ENCODE measurements at regions not wholly inside any gene's neighbourhood (a gene's known extent, or its start where the extent isn't known, plus 50 kb on each side); places are given as distances from the start of the nearest gene placed in this dataset.

- no peaks in the 10 kb centered on the region for H3K27me3 ChIP-seq
- H3K9me3 ChIP-seq, result no peaks in the 10 kb centered on the region
- H3K36me3 ChIP-seq, result no peaks in the 10 kb centered on the region
- no peak overlapping the region for H3K27ac ChIP-seq
- peak in 1 of 3 donors; percentile 44 for DNase-seq
- no peak overlapping the region for H3K4me3 ChIP-seq
- TF ChIP-seq POLR2A (IDR thresholded peaks at IDR 0.05) (no peak), CTCF (IDR thresholded peaks at IDR 0.05) (no peak)
- H3K4me1 ChIP-seq, result no peaks in the 10 kb centered on the region
Observed at GRCh38 chr2:77604953-77605929, 83.1 kb upstream of the LRRTM4 start.

DNA sequence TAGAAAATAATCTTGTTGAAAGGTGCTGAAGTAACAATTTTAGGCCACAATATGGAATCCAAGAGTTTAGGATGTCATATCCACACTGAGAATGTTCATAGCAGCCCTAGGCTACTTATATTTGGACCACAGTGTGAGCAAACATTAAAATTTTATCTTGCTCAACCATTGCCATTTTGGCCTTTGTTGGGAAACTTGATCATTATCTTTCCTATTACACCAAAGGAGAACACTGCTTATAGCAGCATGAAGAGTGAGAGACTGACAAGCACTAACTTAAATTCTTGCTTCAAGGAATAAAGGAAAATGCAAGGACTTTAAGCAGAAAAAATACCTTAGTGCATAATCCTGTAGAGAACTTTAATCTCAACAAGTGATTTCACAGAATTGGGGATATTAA, 86.3 kb upstream of the LRRTM4 start:
- H3K36me3 ChIP-seq, result no peaks in the 10 kb centered on the region
- no peaks in the 10 kb centered on the region for H3K4me1 ChIP-seq
- no peak overlapping the region for H3K4me3 ChIP-seq
- H3K27ac ChIP-seq, result no peak overlapping the region
- no peak for TF ChIP-seq POLR2A (IDR thresholded peaks at IDR 0.05)
- TF ChIP-seq CTCF (IDR thresholded peaks at IDR 0.05), result no peak
- no peaks in the 10 kb centered on the region for H3K9me3 ChIP-seq
- DNase-seq, result no peak
- no peaks in the 10 kb centered on the region for H3K27me3 ChIP-seq

GRCh38 chr2:77629539-77629938, 107.4 kb upstream of the LRRTM4 start:
- TF ChIP-seq POLR2A (IDR thresholded peaks at IDR 0.05) (no peak), CTCF (IDR thresholded peaks at IDR 0.05) (no peak)
- Histone ChIP-seq H3K27ac (no peak overlapping the region), H3K9me3 (no peaks in the 10 kb centered on the region)

DNA sequence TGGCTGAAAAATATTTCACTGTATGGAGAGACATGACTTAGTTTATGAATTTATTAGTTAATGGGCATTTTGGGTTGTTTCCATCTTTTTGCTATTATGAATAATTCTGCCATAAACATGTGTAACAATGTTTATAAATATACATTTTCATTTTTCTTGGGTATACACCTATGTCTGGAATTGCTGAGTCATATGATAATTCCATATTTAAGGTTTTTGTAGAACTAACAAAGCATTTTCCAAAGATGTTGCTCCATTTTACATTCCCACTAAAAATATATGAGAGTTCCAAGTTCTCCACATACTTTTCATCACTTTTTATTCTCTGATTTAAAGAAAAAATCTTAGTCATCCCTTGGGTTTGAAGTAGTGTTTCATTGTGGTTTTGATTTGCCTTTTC, 108.8 kb upstream of the LRRTM4 start:
- DNase-seq, result no peak
- Histone ChIP-seq H3K27me3 (no peaks in the 10 kb centered on the region), H3K9me3 (no peaks in the 10 kb centered on the region), H3K4me1 (no peaks in the 10 kb centered on the region), H3K27ac (no peak overlapping the region), H3K4me3 (no peak overlapping the region), H3K36me3 (no peaks in the 10 kb centered on the region)
- TF ChIP-seq POLR2A (IDR thresholded peaks at IDR 0.05), result no peak
- no peak for TF ChIP-seq CTCF (IDR thresholded peaks at IDR 0.05)

More at GRCh38 chr2:77629539-77629938, 107.4 kb upstream of the LRRTM4 start:
- H3K4me1 ChIP-seq, result no peaks in the 10 kb centered on the region
- no peak for DNase-seq
- no peak overlapping the region for H3K4me3 ChIP-seq
- H3K36me3 ChIP-seq, result no peaks in the 10 kb centered on the region
- H3K27me3 ChIP-seq, result no peaks in the 10 kb centered on the region

DNA sequence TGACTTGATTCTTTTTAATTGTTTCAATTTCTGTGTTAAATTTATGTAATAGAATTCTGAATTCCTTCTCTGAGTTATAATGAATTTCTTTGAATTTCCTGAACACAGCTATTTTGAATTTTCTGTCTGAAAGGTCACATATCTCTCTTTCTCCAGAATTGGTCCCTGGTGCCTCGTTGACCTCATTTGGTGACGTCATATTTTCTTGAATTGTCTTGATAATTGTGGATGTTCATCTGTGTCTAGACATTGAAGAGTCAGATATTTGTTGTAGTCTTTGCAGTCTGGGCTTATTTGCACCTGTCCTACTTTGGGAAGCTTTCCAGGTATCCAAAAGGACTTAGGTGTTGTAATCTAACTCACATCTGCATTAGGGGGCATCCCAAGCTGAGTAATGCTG, 111.4 kb upstream of the LRRTM4 start:
- TF ChIP-seq CTCF (IDR thresholded peaks at IDR 0.05) (no peak), POLR2A (IDR thresholded peaks at IDR 0.05) (no peak)
- Histone ChIP-seq H3K4me1 (no peaks in the 10 kb centered on the region), H3K27me3 (no peaks in the 10 kb centered on the region), H3K27ac (no peak overlapping the region), H3K9me3 (no peaks in the 10 kb centered on the region), H3K36me3 (no peaks in the 10 kb centered on the region), H3K4me3 (no peak overlapping the region)
- DNase-seq, result no peak
